GM12801 (cell line): ENCODE measurements at regions not wholly inside any gene's neighbourhood (a gene's known extent, or its start where the extent isn't known, plus 50 kb on each side); places are given as distances from the start of the nearest gene placed in this dataset.

ENCODE experiments used
- TF ChIP-seq, protein P1 (sequence below): IDR thresholded peaks from one replicate; pipeline ENCODE4 v1.5.1; 2011; ENCODE audit warnings: control low read depth; ENCODE audit not compliant: insufficient read length; ENCODE audit errors: extremely low read depth

DNA sequence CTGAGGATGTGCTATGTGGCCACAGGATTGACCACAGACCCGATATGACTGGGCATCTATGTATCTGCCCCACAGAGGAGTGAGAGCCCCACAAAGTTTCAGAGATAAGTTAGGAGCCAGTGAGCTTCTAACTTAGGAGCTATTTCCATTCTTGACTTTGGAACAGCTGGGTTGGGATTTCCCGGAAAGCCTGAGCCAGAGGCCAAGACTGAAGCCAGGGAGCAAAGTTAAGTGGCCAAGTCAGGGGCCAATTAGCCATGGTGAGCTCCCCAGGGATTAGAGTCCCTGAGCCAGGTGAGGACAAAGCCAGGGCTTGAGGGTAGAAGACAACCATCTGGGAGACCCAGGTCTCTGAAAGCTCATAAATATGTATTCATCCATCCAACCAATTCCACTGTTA is 143.6 kb downstream of the MAFB start:
- TF ChIP-seq, protein P1, sequence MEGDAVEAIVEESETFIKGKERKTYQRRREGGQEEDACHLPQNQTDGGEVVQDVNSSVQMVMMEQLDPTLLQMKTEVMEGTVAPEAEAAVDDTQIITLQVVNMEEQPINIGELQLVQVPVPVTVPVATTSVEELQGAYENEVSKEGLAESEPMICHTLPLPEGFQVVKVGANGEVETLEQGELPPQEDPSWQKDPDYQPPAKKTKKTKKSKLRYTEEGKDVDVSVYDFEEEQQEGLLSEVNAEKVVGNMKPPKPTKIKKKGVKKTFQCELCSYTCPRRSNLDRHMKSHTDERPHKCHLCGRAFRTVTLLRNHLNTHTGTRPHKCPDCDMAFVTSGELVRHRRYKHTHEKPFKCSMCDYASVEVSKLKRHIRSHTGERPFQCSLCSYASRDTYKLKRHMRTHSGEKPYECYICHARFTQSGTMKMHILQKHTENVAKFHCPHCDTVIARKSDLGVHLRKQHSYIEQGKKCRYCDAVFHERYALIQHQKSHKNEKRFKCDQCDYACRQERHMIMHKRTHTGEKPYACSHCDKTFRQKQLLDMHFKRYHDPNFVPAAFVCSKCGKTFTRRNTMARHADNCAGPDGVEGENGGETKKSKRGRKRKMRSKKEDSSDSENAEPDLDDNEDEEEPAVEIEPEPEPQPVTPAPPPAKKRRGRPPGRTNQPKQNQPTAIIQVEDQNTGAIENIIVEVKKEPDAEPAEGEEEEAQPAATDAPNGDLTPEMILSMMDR = no peak

DNA sequence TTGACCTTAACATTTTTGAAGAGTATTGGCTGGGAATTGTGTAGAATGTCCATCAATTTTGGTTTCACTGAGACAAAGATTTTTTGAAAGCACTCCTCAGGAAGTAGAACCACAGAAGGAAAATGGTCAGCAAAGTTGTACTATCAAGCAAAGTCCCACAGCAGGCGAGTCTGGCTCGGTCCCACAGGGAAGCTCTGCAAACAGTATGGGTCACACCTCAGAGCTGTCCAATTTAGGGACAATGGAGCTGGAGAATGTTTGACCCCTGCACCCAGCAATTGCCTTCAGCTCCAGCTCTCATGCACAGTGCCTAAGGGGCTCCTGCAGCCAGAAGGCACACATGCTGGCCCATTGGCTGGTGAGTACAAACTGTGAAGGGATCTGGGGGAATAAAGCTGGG is 147.0 kb downstream of the MAFB start:
- TF ChIP-seq, protein P1 = no peak

DNA sequence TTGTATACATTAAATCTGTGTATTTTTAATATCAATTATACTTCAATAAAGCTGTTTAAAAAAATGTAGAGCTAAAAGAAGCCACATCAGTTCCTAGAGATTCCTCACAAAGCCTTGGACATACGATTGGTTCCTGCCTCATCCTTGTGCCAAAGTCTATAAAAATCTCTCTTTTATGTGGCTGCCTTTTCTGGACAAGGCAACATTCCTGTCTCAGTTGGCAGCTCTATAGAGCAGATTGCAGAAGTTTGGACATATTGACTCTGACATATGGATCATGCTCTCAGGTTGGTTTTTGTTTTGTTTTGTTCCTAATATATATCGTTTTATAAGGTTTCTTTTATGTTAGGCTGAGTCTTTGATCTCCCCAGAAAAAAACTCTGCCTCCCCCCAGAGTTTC is 148.9 kb downstream of the MAFB start:
- TF ChIP-seq, protein P1 = no peak

DNA sequence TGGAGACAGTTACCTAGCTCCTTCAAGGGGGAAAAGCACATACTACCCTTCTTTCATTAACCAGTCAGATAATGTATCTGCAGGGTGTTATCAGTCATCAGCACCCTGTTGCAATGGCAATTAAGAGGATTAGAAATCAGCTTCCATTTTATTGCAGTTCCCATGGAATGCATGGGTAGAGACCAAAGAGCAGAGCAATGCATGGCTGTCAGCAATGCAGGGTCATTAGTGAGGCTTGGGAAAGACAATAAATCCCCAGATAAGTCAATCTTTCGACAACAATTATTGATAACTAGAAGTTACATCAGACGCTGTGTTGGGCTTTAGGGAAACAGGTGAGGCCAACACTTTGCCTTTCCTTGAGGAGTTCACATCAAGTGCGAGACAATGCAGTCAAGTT is 150.9 kb downstream of the MAFB start:
- TF ChIP-seq, protein P1 = no peak

DNA sequence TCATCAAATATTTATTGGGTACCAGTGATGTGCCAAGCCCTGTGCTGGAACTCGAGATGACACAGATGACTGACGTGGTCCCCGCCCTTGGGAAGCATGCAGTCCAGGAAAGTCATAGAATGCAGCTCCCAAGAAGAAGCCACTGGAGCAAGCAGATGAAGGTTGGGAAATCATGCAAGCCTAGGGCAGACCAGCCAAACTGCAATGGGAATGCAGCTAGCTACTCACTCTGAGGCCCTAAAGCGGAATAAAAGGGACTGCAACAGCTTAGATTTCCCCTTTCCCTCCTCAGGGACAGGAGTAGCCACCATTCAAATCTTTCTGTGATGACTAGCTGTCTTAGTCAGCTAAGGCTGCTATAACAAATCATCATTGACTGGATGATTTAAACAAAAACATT is 152.2 kb downstream of the MAFB start:
- TF ChIP-seq, protein P1 = no peak

DNA sequence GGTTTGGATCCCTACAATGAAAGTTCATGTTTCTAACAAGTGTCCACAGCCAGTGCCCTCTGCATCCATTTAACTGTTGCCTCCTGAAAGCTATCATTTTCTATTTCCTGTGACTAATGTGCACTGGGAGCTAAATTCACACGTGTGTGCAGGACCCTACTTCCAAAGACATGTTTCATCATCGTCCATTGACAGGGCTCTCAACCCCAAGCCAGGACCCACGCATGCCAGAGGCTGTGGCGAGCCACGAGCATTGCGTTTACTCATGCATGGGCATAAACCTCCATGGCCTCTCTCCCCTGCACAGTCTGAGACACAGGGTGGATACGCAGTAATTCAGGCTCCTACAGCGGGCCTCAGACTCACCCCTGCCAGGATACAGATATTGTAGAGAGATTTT is 153.2 kb downstream of the MAFB start:
- TF ChIP-seq, protein P1 = no peak

DNA sequence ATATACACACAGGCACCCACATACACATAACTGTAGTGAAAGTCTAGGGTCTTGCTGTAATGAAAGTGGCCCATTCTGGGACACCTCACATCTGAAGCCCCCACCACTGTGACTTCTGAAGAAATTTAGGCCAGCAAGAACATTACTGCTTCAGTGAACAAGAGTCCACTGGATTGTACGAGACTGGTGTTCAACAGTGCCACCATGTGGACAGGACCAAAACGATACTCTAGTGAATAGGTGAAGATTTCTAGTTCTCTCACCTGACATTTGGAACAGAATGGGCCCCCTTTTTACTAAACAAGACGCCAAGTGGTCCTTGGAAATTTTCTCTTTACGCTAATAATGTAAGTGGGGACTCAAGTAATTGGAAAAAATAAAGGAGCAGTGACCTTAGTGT is 156.9 kb downstream of the MAFB start:
- TF ChIP-seq, protein P1 = no peak

DNA sequence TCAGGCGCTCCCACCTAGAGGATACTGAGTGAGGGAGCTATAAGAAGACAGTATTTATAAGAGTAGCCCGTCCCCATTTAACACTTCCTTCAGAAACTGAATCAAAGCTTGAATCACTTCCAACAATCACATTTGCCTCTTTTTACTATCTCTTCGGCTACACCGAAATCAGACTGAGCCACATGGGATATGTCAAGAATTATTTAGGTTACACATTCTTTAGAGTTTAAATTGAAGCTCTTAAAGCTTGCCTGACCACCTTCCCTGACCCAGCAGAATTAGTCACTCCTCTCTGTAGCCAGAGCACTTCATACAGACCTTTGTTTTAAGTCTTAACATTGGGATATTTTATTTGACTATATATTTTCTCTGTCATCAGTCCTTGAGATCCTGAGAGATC is 163.7 kb downstream of the MAFB start:
- TF ChIP-seq, protein P1 = no peak
